ENCODE measurements at regions not wholly inside any gene's neighbourhood (a gene's known extent, or its start where the extent isn't known, plus 50 kb on each side); places are given as distances from the start of the nearest gene placed in this dataset.
"Not testable (repeated sequence)": the region's sequence is repeated elsewhere in the genome, so short reads cannot be mapped to it uniquely, and the experiment has no call there.

- Histone ChIP-seq H3K4me3 (ENCODE audit: insufficient read depth, low read depth, low read length) (no peak overlapping the region), H3K36me3 (replicated peaks; ENCODE audit: control insufficient read depth, insufficient read depth, low read length) (no peaks in the 10 kb centered on the region), H3K27me3 (ENCODE audit: control insufficient read depth, insufficient read depth, low read length) (no peaks in the 10 kb centered on the region)
- no peak for DNase-seq
Measured at GRCh38 chr2:150208689-150209088, 278.8 kb downstream of the RND3 start.

DNA sequence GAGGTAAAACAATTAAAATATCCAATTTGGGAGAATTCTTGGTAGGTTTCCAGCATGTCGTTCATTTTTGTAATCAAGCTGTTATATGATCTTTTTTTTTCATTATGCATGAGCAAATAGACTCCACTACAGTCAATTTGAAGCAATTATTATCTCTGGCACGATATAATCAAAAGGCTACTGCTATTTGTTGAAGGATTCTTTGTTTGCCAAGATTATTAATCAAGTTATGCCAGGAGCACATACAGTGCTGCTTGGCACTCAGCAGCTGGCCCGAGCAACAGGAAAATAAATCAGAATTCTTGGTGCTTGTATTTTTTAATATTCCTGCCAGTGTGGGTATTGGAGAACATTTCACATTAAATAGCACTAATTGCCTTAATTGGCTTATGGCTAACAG lies 279.5 kb downstream of the RND3 start:
- no peak for DNase-seq
- Histone ChIP-seq H3K36me3 (replicated peaks; ENCODE audit: control insufficient read depth, insufficient read depth, low read length) (no peaks in the 10 kb centered on the region), H3K4me3 (ENCODE audit: insufficient read depth, low read depth, low read length) (no peak overlapping the region), H3K27me3 (ENCODE audit: control insufficient read depth, insufficient read depth, low read length) (no peaks in the 10 kb centered on the region)

GRCh38 chr2:150204451-150204850 lies 283.0 kb downstream of the RND3 start:
- no peaks in the 10 kb centered on the region for H3K36me3 ChIP-seq (replicated peaks; ENCODE audit: control insufficient read depth, insufficient read depth, low read length)
- H3K27me3 ChIP-seq (ENCODE audit: control insufficient read depth, insufficient read depth, low read length): no peaks in the 10 kb centered on the region
- DNase-seq: no peak

DNA sequence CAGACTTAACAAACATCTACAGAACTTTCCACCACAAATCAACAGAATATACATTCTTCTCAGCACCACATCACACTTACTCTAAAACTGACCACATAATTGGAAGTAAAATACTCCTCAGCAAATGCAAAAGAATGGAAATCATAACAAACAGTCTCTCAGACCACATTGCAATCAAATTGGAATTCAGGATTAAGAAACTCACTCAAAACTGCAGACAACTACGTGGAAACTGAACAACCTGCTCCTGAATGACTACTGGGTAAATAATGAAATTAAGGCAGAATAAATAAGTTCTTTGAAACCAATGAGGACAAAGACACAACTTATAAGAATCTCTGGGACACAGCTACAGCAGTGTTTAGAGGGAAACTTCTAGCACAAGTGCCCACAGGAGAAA lies 292.7 kb downstream of the RND3 start:
- H3K36me3 ChIP-seq (replicated peaks; ENCODE audit: control insufficient read depth, insufficient read depth, low read length); H3K4me3 ChIP-seq (ENCODE audit: insufficient read depth, low read depth, low read length); DNase-seq; H3K27me3 ChIP-seq (ENCODE audit: control insufficient read depth, insufficient read depth, low read length): not testable (repeated sequence)

More at GRCh38 chr2:150204451-150204850, 283.0 kb downstream of the RND3 start:
- no peak overlapping the region for H3K4me3 ChIP-seq (ENCODE audit: insufficient read depth, low read depth, low read length)

DNA sequence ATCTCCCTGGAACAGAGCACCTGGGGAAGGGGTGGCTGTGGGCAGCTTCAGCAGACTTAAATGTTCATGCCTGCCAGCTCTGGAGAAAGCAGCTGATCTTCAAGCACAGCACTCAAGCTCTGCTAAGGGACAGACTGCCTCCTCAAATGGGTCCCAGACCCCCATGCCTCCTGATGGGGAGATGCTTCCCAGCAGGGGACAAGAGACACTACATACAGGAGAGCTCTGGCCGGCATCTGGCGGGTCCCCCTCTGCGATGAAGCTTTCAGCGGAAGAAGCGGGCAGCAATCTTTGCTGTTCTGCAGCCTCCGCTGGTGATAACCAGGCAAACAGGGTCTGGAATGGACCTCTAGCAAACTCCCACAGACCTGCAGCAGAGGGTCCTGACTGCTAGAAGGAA lies 294.8 kb downstream of the RND3 start:
- no peak for DNase-seq
- Histone ChIP-seq H3K36me3 (replicated peaks; ENCODE audit: control insufficient read depth, insufficient read depth, low read length) (no peaks in the 10 kb centered on the region), H3K4me3 (ENCODE audit: insufficient read depth, low read depth, low read length) (no peak overlapping the region), H3K27me3 (ENCODE audit: control insufficient read depth, insufficient read depth, low read length) (no peaks in the 10 kb centered on the region)

- no peak for DNase-seq
- Histone ChIP-seq H3K36me3 (replicated peaks; ENCODE audit: control insufficient read depth, insufficient read depth, low read length) (no peaks in the 10 kb centered on the region), H3K4me3 (ENCODE audit: insufficient read depth, low read depth, low read length) (no peak overlapping the region), H3K27me3 (ENCODE audit: control insufficient read depth, insufficient read depth, low read length) (no peaks in the 10 kb centered on the region)
Measured at GRCh38 chr2:150191349-150191748, 296.1 kb downstream of the RND3 start.

GRCh38 chr2:150190546-150190945 lies 296.9 kb downstream of the RND3 start:
- no peaks in the 10 kb centered on the region for H3K27me3 ChIP-seq (ENCODE audit: control insufficient read depth, insufficient read depth, low read length)
- no peak overlapping the region for H3K4me3 ChIP-seq (ENCODE audit: insufficient read depth, low read depth, low read length)
- DNase-seq: no peak
- no peaks in the 10 kb centered on the region for H3K36me3 ChIP-seq (replicated peaks; ENCODE audit: control insufficient read depth, insufficient read depth, low read length)

GRCh38 chr2:150188800-150189199 lies 298.7 kb downstream of the RND3 start:
- Histone ChIP-seq H3K36me3 (replicated peaks; ENCODE audit: control insufficient read depth, insufficient read depth, low read length) (no peaks in the 10 kb centered on the region), H3K4me3 (ENCODE audit: insufficient read depth, low read depth, low read length) (no peak overlapping the region), H3K27me3 (ENCODE audit: control insufficient read depth, insufficient read depth, low read length) (no peaks in the 10 kb centered on the region)
- DNase-seq: no peak

GRCh38 chr2:150188177-150188576 lies 299.3 kb downstream of the RND3 start:
- DNase-seq: no peak
- Histone ChIP-seq H3K36me3 (replicated peaks; ENCODE audit: control insufficient read depth, insufficient read depth, low read length) (no peaks in the 10 kb centered on the region), H3K27me3 (ENCODE audit: control insufficient read depth, insufficient read depth, low read length) (no peaks in the 10 kb centered on the region), H3K4me3 (ENCODE audit: insufficient read depth, low read depth, low read length) (no peak overlapping the region)

- H3K27me3 ChIP-seq (ENCODE audit: control insufficient read depth, insufficient read depth, low read length): no peaks in the 10 kb centered on the region
- no peak overlapping the region for H3K4me3 ChIP-seq (ENCODE audit: insufficient read depth, low read depth, low read length)
- no peaks in the 10 kb centered on the region for H3K36me3 ChIP-seq (replicated peaks; ENCODE audit: control insufficient read depth, insufficient read depth, low read length)
- DNase-seq: no peak
Measured at GRCh38 chr2:150182566-150183235, 304.8 kb downstream of the RND3 start.

DNA sequence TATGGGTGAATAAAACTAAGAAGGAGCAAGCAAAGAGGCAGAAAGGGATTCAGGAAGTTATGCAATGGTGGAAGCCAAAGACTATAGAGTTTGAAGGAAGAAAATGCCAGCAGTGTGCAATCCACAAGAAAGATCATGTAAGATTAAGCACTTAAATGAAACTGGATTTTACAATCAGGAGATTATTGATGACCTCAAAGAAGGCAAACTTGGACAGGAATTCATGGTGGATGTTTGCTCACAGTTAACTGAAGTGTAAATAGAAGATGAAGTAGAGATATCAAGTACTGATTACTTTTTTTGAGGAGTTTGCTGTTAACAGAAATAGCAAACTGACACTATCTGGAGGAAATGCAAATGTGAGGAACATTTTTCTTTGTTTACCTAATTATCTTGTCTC lies 308.9 kb downstream of the RND3 start:
- no peaks in the 10 kb centered on the region for H3K27me3 ChIP-seq (ENCODE audit: control insufficient read depth, insufficient read depth, low read length)
- DNase-seq: no peak
- H3K36me3 ChIP-seq (replicated peaks; ENCODE audit: control insufficient read depth, insufficient read depth, low read length): no peaks in the 10 kb centered on the region
- no peak overlapping the region for H3K4me3 ChIP-seq (ENCODE audit: insufficient read depth, low read depth, low read length)

DNA sequence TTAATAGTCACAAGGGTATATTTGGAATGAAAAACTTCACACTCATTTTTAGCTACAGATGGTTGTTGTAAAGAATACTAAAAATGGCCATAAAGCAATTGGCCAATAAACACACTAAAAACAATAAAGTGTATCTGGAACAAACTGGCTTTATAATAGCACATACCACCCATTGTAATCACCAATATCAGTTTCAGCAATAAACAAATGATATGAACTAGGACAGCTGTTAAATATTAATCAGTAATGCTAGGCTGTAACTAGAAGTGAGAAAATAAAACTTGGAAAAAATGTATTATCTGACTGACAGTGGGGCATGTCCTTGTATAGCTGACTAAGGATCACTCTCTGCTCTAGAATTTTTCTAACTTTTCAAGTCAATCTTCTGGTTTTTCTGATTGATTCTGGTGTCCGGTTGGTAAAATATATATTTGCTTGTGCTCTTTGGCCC lies 312.5 kb downstream of the RND3 start:
- DNase-seq: no peak
- H3K27me3 ChIP-seq (ENCODE audit: control insufficient read depth, insufficient read depth, low read length): no peaks in the 10 kb centered on the region
- no peak overlapping the region for H3K4me3 ChIP-seq (ENCODE audit: insufficient read depth, low read depth, low read length)
- H3K36me3 ChIP-seq (replicated peaks; ENCODE audit: control insufficient read depth, insufficient read depth, low read length): no peaks in the 10 kb centered on the region

DNA sequence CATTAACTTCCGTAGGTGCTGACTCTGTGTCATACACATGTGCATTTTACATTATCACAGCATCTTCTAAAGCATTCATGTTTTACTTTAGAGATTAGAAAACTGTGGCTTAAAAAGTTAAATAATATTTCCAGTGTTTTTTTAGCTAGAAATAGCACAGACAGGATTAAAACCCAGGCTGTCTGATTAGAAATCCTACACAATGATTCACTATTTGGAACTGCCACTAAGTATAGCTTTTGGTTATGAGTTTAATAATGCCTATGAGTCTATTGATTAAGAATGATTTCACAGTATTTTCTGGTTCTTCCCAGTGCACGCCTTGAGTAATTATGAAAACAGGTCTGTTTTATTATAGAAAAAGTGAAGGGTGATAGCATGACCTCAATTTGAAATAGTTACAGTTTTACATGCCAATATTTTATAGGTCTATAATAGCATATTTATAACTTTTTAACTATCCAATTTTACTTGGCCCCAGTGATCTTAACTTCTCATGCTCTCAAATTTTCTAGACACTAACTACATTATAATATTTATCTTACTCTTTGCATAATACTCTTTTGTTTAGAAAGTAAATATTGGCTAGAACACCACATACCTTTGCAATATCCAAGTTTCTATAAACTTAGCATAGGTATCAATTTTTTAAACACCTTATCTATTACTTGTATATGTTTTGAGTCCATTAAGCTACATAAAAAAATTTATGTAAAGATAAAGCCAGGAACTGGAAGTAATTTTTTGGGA lies 313.2 kb downstream of the RND3 start:
- no peak overlapping the region for H3K4me3 ChIP-seq (ENCODE audit: insufficient read depth, low read depth, low read length)
- DNase-seq: no peak
- no peaks in the 10 kb centered on the region for H3K27me3 ChIP-seq (ENCODE audit: control insufficient read depth, insufficient read depth, low read length)
- H3K36me3 ChIP-seq (replicated peaks; ENCODE audit: control insufficient read depth, insufficient read depth, low read length): no peaks in the 10 kb centered on the region

- Histone ChIP-seq H3K36me3 (replicated peaks; ENCODE audit: control insufficient read depth, insufficient read depth, low read length) (no peaks in the 10 kb centered on the region), H3K4me3 (ENCODE audit: insufficient read depth, low read depth, low read length) (no peak overlapping the region), H3K27me3 (ENCODE audit: control insufficient read depth, insufficient read depth, low read length) (no peaks in the 10 kb centered on the region)
- no peak for DNase-seq
Measured at GRCh38 chr2:150171065-150171548, 316.4 kb downstream of the RND3 start.

- Histone ChIP-seq H3K27me3 (ENCODE audit: control insufficient read depth, insufficient read depth, low read length) (no peaks in the 10 kb centered on the region), H3K4me3 (ENCODE audit: insufficient read depth, low read depth, low read length) (no peak overlapping the region), H3K36me3 (replicated peaks; ENCODE audit: control insufficient read depth, insufficient read depth, low read length) (no peaks in the 10 kb centered on the region)
- DNase-seq: no peak
Measured at GRCh38 chr2:150169237-150169629, 318.2 kb downstream of the RND3 start.
